Stimulated activated naive CD8-positive, alpha-beta T cell treated with anti-CD3 and anti-CD28 coated beads, Interleukin-15, Interleukin-2, amounts not matched to agents 100 ng/mL and 50 ng/mL, for 24 hours (primary cell): ENCODE measurements at regions not wholly inside any gene's neighbourhood (a gene's known extent, or its start where the extent isn't known, plus 50 kb on each side); places are given as distances from the start of the nearest gene placed in this dataset.

Experiments
- H3K27ac Mint-ChIP-seq: one replicate; pipeline ENCODE4 v1.8.0; 2021; ENCODE audit warnings: mild to moderate bottlenecking, mixed read lengths
- H3K27me3 Mint-ChIP-seq: one replicate; pipeline ENCODE4 v1.8.0; 2021; ENCODE audit warnings: mixed read lengths
- H3K36me3 Mint-ChIP-seq: one replicate; pipeline ENCODE4 v1.8.0; 2021; ENCODE audit warnings: low read depth, mixed read lengths
- H3K4me1 Mint-ChIP-seq: one replicate; pipeline ENCODE4 v1.8.0; 2021; ENCODE audit warnings: low read depth, mixed read lengths
- H3K4me3 Mint-ChIP-seq: one replicate; pipeline ENCODE4 v1.8.0; 2021; ENCODE audit warnings: mild to moderate bottlenecking, mixed read lengths
- H3K9me3 Mint-ChIP-seq: one replicate; pipeline ENCODE4 v1.8.0; 2021; ENCODE audit warnings: mixed read lengths

GRCh38 chr3:94294806-94295205, 231.9 kb downstream of the NSUN3 start:
- no peak overlapping the region for H3K4me3 Mint-ChIP-seq
- no peaks in the 10 kb centered on the region for H3K36me3 Mint-ChIP-seq
- H3K27me3 Mint-ChIP-seq, result no peaks in the 10 kb centered on the region
- no peak overlapping the region for H3K27ac Mint-ChIP-seq
- H3K4me1 Mint-ChIP-seq, result no peaks in the 10 kb centered on the region
- H3K9me3 Mint-ChIP-seq, result no peaks in the 10 kb centered on the region

DNA sequence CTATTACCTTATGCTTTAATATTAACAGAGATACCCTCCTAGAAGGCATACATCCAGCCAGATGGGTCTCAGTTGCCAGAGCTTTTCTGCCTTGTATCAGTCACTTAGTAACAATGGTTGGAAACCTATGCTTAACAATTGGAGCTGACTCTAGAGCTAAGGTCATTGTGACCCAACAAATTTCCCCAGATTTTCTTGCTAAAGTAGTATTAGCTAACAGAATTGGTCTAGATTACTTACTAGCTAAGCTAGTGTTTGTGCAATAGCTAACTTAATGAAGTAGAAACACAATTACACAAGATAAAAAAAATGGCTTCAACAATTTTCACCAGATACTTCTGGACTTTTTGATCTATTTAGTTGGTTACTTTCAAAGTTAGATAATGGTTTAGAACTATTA, 236.9 kb downstream of the NSUN3 start:
- no peak overlapping the region for H3K27ac Mint-ChIP-seq
- no peaks in the 10 kb centered on the region for H3K4me1 Mint-ChIP-seq
- H3K4me3 Mint-ChIP-seq, result no peak overlapping the region
- no peaks in the 10 kb centered on the region for H3K36me3 Mint-ChIP-seq
- no peaks in the 10 kb centered on the region for H3K27me3 Mint-ChIP-seq
- H3K9me3 Mint-ChIP-seq, result no peaks in the 10 kb centered on the region

DNA sequence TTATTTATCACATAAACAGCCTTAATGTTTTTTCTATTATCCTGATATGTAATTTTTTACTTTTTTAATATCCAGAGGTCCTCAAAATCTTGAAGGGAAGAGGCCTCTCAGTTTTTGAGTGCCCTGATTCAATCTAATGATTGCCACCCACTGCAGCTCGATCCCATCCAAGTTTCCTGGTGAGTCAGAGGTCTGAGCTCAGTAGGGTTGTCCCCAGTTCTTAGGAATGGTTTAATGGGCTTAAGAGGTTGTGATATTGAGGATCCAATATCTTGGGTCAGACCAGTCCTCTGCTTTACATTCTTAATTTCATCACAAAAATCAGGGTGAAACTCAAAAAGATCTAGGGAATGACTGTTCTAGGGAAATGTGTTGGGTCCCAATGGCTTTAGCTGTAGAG, 238.5 kb downstream of the NSUN3 start:
- Mint-ChIP-seq H3K36me3 (no peaks in the 10 kb centered on the region), H3K9me3 (no peaks in the 10 kb centered on the region), H3K4me1 (no peaks in the 10 kb centered on the region), H3K4me3 (no peak overlapping the region), H3K27ac (no peak overlapping the region), H3K27me3 (no peaks in the 10 kb centered on the region)

- H3K27me3 Mint-ChIP-seq, result no peaks in the 10 kb centered on the region
- H3K4me3 Mint-ChIP-seq, result no peak overlapping the region
- H3K36me3 Mint-ChIP-seq, result no peaks in the 10 kb centered on the region
- no peak overlapping the region for H3K27ac Mint-ChIP-seq
- no peaks in the 10 kb centered on the region for H3K9me3 Mint-ChIP-seq
- no peaks in the 10 kb centered on the region for H3K4me1 Mint-ChIP-seq
Measured at GRCh38 chr3:94303266-94303665, 240.4 kb downstream of the NSUN3 start.

DNA sequence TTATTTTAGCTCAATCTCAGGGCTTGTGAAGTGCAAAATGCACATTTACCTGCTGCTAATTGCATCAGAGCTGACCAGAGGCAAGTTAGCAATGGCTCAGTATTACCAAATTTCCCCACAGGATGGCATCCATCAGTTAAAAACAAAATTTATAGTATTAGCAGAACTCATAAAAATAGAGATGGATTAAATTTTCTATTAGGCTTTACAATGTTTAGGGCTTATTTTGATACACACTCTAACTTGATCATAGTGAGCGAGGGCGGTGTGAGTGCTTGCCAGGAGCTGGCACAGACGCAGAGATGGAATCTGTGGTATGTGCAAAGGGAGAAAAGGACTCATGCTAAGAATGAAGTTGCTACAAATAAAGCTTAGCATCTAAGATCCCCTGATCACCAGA, 241.0 kb downstream of the NSUN3 start:
- Mint-ChIP-seq H3K36me3 (no peaks in the 10 kb centered on the region), H3K4me1 (no peaks in the 10 kb centered on the region), H3K4me3 (no peak overlapping the region), H3K9me3 (no peaks in the 10 kb centered on the region), H3K27ac (no peak overlapping the region), H3K27me3 (no peaks in the 10 kb centered on the region)

- no peaks in the 10 kb centered on the region for H3K9me3 Mint-ChIP-seq
- H3K27me3 Mint-ChIP-seq, result no peaks in the 10 kb centered on the region
- H3K4me1 Mint-ChIP-seq, result no peaks in the 10 kb centered on the region
- no peaks in the 10 kb centered on the region for H3K36me3 Mint-ChIP-seq
- H3K4me3 Mint-ChIP-seq, result no peak overlapping the region
- H3K27ac Mint-ChIP-seq, result no peak overlapping the region
Measured at GRCh38 chr3:94304954-94305353, 242.1 kb downstream of the NSUN3 start.

DNA sequence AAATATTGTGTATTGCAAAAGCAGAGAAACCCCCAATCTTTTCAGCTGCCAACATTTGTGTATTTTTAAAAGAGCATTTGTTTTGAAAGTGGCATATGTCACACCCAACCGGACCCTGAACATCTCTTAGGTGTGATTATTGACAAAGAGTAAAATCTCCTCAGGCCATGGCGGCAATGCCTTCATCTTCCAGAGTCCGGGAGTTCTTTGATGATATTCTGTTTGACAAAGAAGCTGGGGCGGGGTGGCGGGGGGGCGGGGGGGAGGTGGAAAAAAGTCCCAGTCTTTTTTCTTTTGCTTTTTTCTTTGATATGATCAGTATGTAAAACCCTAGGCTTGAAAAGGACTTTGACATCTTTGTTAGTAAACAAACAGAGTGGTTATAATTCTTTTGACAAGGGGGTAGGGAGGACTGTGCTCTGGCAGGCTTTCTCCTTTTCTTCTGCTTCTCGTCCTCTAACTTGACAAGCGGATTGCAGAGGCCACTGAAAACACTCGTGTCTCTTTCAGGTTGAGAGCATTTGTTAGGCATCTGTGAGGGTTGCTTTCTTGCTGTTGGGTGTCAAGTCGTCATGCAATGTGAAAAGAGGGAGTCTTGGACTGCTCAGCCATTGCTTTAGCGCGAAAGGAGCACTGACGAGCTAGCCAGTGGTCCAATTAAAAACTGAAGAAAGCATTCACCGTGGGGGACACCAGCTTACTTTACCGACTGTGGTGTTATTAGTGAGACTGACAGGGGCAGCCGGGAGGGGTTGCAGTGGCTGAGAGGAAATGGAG, 243.2 kb downstream of the NSUN3 start:
- H3K4me1 Mint-ChIP-seq, result no peaks in the 10 kb centered on the region
- H3K27me3 Mint-ChIP-seq, result no peaks in the 10 kb centered on the region
- no peak overlapping the region for H3K4me3 Mint-ChIP-seq
- no peak overlapping the region for H3K27ac Mint-ChIP-seq
- no peaks in the 10 kb centered on the region for H3K9me3 Mint-ChIP-seq
- H3K36me3 Mint-ChIP-seq, result no peaks in the 10 kb centered on the region

DNA sequence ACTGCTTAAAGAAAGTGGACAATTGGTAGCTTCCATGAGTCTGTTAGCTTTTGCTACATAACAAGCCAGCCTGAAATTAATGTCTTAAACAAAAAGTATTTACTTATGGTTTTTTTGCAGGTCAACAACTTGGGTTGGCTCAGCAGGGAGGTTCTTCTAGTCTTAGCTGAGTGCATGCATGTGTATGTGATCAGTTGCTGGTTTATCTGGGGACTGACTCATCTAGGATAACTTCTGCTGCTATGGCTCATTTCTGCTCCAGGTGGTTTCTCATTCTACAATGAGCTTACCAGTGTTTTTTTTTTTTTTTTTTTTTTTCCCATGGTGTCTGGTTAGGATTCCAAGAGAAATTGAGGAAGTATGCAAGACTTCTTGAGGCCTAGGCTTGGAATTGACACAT, 244.7 kb downstream of the NSUN3 start:
- Mint-ChIP-seq H3K36me3 (no peaks in the 10 kb centered on the region), H3K27me3 (no peaks in the 10 kb centered on the region), H3K4me3 (no peak overlapping the region), H3K4me1 (no peaks in the 10 kb centered on the region), H3K27ac (no peak overlapping the region), H3K9me3 (no peaks in the 10 kb centered on the region)

GRCh38 chr3:94308767-94309166, 245.9 kb downstream of the NSUN3 start:
- Mint-ChIP-seq H3K36me3 (no peaks in the 10 kb centered on the region), H3K27me3 (no peaks in the 10 kb centered on the region), H3K4me3 (no peak overlapping the region), H3K9me3 (no peaks in the 10 kb centered on the region), H3K4me1 (no peaks in the 10 kb centered on the region), H3K27ac (no peak overlapping the region)

- Mint-ChIP-seq H3K9me3 (no peaks in the 10 kb centered on the region), H3K4me1 (no peaks in the 10 kb centered on the region), H3K27me3 (peaks cover 4% of the 10 kb centered on the region), H3K27ac (no peak overlapping the region), H3K36me3 (no peaks in the 10 kb centered on the region), H3K4me3 (no peak overlapping the region)
Measured at GRCh38 chr3:94310341-94311135, 247.7 kb downstream of the NSUN3 start.

GRCh38 chr3:94311651-94312050, 248.8 kb downstream of the NSUN3 start:
- Mint-ChIP-seq H3K4me1 (no peaks in the 10 kb centered on the region), H3K9me3 (no peaks in the 10 kb centered on the region), H3K36me3 (no peaks in the 10 kb centered on the region), H3K27ac (no peak overlapping the region), H3K4me3 (no peak overlapping the region), H3K27me3 (peaks cover 4% of the 10 kb centered on the region)

DNA sequence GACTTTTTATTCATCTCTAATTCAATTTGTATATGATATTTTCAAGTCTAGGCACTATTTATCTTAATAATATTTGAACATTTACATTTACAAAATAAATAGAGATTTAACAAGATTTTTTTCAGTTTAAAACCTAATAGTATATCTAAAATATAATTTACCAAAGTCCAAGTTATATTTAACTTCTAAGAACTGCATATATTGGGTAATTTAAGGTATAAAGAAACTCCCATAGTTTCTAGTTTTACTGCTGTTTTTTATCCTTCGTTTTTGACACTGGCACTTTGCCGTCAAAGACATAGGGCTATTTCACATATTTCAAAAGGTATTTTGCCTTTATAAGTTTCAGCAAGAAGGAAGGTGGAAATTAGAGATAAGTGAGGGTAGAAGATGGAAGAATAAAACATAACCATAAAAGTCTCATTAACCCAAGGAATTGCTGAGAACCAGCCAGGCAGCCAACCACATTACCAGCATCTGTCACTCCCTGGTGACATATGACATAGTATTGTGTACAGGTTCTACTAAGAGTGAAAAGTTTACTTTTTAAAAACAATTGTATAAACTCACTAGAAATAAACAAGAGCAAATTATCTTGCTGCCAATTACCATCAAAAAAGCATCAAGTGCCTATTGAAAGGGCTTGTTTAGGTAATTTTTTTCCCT, 251.5 kb downstream of the NSUN3 start:
- Mint-ChIP-seq H3K27me3 (peaks cover 4% of the 10 kb centered on the region), H3K27ac (no peak overlapping the region)

DNA sequence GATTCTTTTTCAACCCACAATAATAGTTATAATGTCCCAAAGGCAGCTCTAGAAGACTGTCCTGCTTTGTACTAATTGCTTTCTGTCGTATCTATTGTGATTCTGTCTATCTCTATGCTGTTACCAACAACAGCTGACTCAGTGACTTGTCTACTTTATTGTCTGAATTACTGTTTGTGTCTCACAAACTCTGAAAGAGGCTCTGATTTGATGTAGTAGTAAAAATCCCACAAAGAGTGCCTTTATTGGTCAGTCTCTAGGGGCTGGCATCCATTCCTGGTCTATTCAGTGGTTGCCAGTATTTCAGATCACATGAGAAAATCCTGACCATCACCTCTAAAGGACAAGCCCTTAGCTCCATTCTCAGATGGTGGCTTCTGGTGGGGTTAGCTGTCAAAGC, 254.2 kb downstream of the NSUN3 start:
- no peaks in the 10 kb centered on the region for H3K4me1 Mint-ChIP-seq
- peaks cover 4% of the 10 kb centered on the region for H3K27me3 Mint-ChIP-seq
- H3K9me3 Mint-ChIP-seq, result peaks cover 6% of the 10 kb centered on the region
- H3K36me3 Mint-ChIP-seq, result no peaks in the 10 kb centered on the region
- H3K27ac Mint-ChIP-seq, result no peak overlapping the region
- no peak overlapping the region for H3K4me3 Mint-ChIP-seq

More for the DNA sequence above, 251.5 kb downstream of the NSUN3 start:
- no peak overlapping the region for H3K4me3 Mint-ChIP-seq
- no peaks in the 10 kb centered on the region for H3K36me3 Mint-ChIP-seq
- no peaks in the 10 kb centered on the region for H3K9me3 Mint-ChIP-seq
- H3K4me1 Mint-ChIP-seq, result no peaks in the 10 kb centered on the region

GRCh38 chr3:94323596-94323995, 260.7 kb downstream of the NSUN3 start:
- H3K27me3 Mint-ChIP-seq, result no peaks in the 10 kb centered on the region
- H3K9me3 Mint-ChIP-seq, result peaks cover 10% of the 10 kb centered on the region
- no peaks in the 10 kb centered on the region for H3K36me3 Mint-ChIP-seq

DNA sequence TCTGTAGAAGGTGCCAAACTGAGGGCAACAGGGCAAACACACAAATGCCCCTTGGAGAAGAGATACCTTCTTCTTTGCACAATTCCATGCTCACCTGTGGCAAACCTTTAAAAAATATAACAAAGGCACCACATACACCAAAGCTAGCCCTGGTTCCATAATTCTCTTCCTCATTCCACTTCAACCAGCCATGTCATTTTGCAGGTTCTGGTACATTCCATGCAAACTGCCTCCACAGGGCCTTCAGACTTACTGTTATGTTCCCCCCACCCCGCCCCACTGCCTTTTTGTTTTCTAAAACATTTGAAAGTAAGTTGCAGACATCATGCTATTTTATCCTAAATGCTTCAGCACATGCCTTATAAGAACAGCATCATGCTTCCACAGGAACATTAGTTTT, 269.0 kb downstream of the NSUN3 start:
- Mint-ChIP-seq H3K27ac (no peak overlapping the region), H3K4me1 (no peaks in the 10 kb centered on the region), H3K36me3 (no peaks in the 10 kb centered on the region), H3K27me3 (no peaks in the 10 kb centered on the region), H3K9me3 (no peaks in the 10 kb centered on the region), H3K4me3 (no peak overlapping the region)

More at GRCh38 chr3:94323596-94323995, 260.7 kb downstream of the NSUN3 start:
- Mint-ChIP-seq H3K27ac (no peak overlapping the region), H3K4me1 (no peaks in the 10 kb centered on the region), H3K4me3 (no peak overlapping the region)
